ENCODE measurements at regions not wholly inside any gene's neighbourhood (a gene's known extent, or its start where the extent isn't known, plus 50 kb on each side); places are given as distances from the start of the nearest gene placed in this dataset.

DNA sequence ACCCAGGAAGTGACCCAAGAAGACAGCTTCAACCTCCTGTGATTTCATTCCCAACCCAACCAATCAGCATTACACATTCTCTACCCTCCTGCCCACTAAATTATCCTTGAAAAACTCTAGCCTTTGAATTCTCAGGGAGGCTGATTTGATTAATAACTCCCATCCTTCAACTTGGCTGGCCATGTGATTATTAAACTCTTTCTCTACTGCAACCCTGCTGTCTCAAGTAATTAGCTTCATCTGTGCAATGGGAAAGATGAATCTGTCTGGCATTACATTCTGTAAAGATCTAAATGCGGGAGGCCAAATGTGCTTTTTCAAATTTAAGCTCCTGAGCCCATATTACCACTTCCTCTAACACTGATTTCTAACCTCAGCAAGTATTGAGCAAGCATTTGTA is 95.9 kb upstream of the STT3B start:
- no peaks in the 10 kb centered on the region for H3K36me3 ChIP-seq (ENCODE audit: control insufficient read depth in 1 of 2, insufficient read depth in 2 of 2, low read depth in 1 of 2, low read length in 2 of 2)
- no peak overlapping the region for H3K4me2 ChIP-seq (ENCODE audit: low read length, poor library complexity, severe bottlenecking)
- WGBS = 91% methylated on average over 1 of the region's 1 CpG

DNA sequence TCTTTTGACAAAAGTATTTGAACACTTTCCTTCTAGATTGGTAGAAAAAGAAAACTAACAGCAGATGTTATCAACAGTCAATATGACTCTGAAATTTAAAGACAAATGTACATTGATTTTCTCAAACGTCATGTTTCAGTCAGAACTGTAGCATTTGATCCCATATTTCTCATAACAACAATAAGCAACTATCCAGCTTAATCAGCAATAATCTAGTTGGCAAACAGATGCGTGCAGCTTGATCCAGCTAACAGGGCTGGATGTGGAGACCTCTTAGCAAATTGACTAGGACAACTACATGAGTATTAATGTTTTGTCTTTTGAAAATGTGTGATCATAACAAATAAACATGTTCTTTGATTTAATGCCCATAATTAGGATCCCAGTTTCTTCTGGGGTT is 94.0 kb upstream of the STT3B start:
- no peak overlapping the region for H2AFZ ChIP-seq (ENCODE audit: low read depth, low read length)
- no peak overlapping the region for H2BK120ac ChIP-seq (ENCODE audit: low read depth, low read length)
- no peaks in the 10 kb centered on the region for H3K79me1 ChIP-seq (replicated peaks; ENCODE audit: low read length, poor library complexity, severe bottlenecking)
- H3K14ac ChIP-seq (ENCODE audit: low read length in 2 of 2) = no peak overlapping the region
- no peak for DNase-seq
- no peak overlapping the region for H3K27ac ChIP-seq (ENCODE audit: low read length, poor library complexity, severe bottlenecking)
- H3K18ac ChIP-seq (ENCODE audit: low read depth in 1 of 2, low read length in 2 of 2) = no peak overlapping the region
- no peak overlapping the region for H2BK5ac ChIP-seq (ENCODE audit: low read depth, low read length, poor library complexity, severe bottlenecking)
- H3K4me3 ChIP-seq (ENCODE audit: insufficient read depth in 1 of 2, low read depth in 1 of 2, low read length in 2 of 2) = no peak overlapping the region
- H3K36me3 ChIP-seq (ENCODE audit: control insufficient read depth in 1 of 2, insufficient read depth in 2 of 2, low read depth in 1 of 2, low read length in 2 of 2) = no peaks in the 10 kb centered on the region
- whole genome bisulfite sequencing = 86% methylated on average over 2 of the region's 2 CpGs
- no peak overlapping the region for H2BK12ac ChIP-seq (ENCODE audit: low read length in 2 of 2)
- H3K4me2 ChIP-seq (ENCODE audit: low read length, poor library complexity, severe bottlenecking) = no peak overlapping the region
- H2BK15ac ChIP-seq (ENCODE audit: low read depth, poor library complexity, severe bottlenecking) = no peak overlapping the region
- no peak overlapping the region for H2AK5ac ChIP-seq (ENCODE audit: low read length, severe bottlenecking)
- peaks cover 18% of the 10 kb centered on the region for H3K9me3 ChIP-seq (ENCODE audit: control insufficient read depth, low read length)
- no peaks in the 10 kb centered on the region for H3K4me1 ChIP-seq (ENCODE audit: control insufficient read depth, insufficient read depth, low read depth, low read length)
- no peak overlapping the region for H3K9ac ChIP-seq (ENCODE audit: low read length)
- no peaks in the 10 kb centered on the region for H3K27me3 ChIP-seq (ENCODE audit: control insufficient read depth in 1 of 2, insufficient read depth in 1 of 2, low read length in 2 of 2)
- H4K91ac ChIP-seq (ENCODE audit: low read length) = no peak overlapping the region
- H4K8ac ChIP-seq (ENCODE audit: low read length) = no peak overlapping the region
- no peak overlapping the region for H3K4ac ChIP-seq (ENCODE audit: low read depth in 1 of 2, low read length in 2 of 2)
- H3K23ac ChIP-seq (ENCODE audit: low read length in 2 of 2) = no peak overlapping the region

More for the DNA sequence above, 95.9 kb upstream of the STT3B start:
- H2AK5ac ChIP-seq (ENCODE audit: low read length, severe bottlenecking) = no peak overlapping the region
- no peaks in the 10 kb centered on the region for H3K27me3 ChIP-seq (ENCODE audit: control insufficient read depth in 1 of 2, insufficient read depth in 1 of 2, low read length in 2 of 2)
- H3K9ac ChIP-seq (ENCODE audit: low read length) = no peak overlapping the region
- H3K23ac ChIP-seq (ENCODE audit: low read length in 2 of 2) = no peak overlapping the region
- no peak overlapping the region for H3K14ac ChIP-seq (ENCODE audit: low read length in 2 of 2)
- H2AFZ ChIP-seq (ENCODE audit: low read depth, low read length) = no peak overlapping the region
- no peak overlapping the region for H3K4ac ChIP-seq (ENCODE audit: low read depth in 1 of 2, low read length in 2 of 2)
- no peak overlapping the region for H4K8ac ChIP-seq (ENCODE audit: low read length)
- DNase-seq = no peak
- H2BK15ac ChIP-seq (ENCODE audit: low read depth, poor library complexity, severe bottlenecking) = no peak overlapping the region
- H3K18ac ChIP-seq (ENCODE audit: low read depth in 1 of 2, low read length in 2 of 2) = no peak overlapping the region
- no peaks in the 10 kb centered on the region for H3K79me1 ChIP-seq (replicated peaks; ENCODE audit: low read length, poor library complexity, severe bottlenecking)
- no peak overlapping the region for H3K4me3 ChIP-seq (ENCODE audit: insufficient read depth in 1 of 2, low read depth in 1 of 2, low read length in 2 of 2)
- no peak overlapping the region for H2BK12ac ChIP-seq (ENCODE audit: low read length in 2 of 2)
- H3K27ac ChIP-seq (ENCODE audit: low read length, poor library complexity, severe bottlenecking) = no peak overlapping the region
- peaks cover 18% of the 10 kb centered on the region for H3K9me3 ChIP-seq (ENCODE audit: control insufficient read depth, low read length)
- H2BK5ac ChIP-seq (ENCODE audit: low read depth, low read length, poor library complexity, severe bottlenecking) = no peak overlapping the region
- no peaks in the 10 kb centered on the region for H3K4me1 ChIP-seq (ENCODE audit: control insufficient read depth, insufficient read depth, low read depth, low read length)
- H2BK120ac ChIP-seq (ENCODE audit: low read depth, low read length) = no peak overlapping the region
- H4K91ac ChIP-seq (ENCODE audit: low read length) = no peak overlapping the region

DNA sequence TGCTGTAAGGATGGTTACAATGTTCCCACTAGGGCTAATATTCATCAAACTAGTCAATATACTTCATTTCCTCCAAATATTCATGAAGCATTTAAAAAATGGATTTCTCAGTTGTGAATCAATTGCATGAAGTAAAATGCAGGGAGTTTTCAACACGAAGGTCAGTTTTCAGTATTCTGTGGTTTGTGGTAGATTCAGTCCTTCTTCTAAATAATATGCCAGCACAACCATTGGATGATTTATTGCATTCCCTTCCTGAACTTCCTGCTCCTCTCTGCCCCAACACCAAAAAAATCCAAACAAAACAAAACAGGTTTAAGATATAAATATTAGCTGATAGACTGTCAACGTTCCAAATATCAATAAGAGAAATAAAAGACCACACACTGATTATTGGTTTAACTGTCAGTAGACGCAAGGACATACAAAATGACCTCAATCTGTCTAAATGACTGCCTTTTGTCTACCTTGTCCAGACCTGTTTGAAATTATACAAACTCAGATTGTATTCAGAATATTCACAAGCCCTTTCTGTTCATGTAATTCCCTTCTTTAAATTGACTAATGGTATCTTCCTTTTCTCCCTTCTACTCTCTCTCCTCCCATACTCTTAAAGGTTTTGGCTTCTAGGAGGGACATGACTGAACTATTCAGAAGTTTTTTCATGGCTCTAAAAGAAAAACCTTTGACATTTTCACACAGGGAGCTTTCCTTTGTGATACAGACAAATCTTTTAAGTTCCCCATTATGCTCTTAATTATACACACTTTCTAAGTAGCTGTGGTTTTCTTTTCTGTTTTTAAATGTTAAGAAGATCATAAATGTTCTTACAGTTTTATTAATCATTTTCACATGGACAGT is 92.6 kb upstream of the STT3B start:
- Histone ChIP-seq H4K91ac (ENCODE audit: low read length) (no peak overlapping the region), H2BK15ac (ENCODE audit: low read depth, poor library complexity, severe bottlenecking) (no peak overlapping the region), H2AFZ (ENCODE audit: low read depth, low read length) (no peak overlapping the region), H3K27ac (ENCODE audit: low read length, poor library complexity, severe bottlenecking) (no peak overlapping the region), H3K4me3 (ENCODE audit: insufficient read depth in 1 of 2, low read depth in 1 of 2, low read length in 2 of 2) (no peak overlapping the region), H3K79me1 (replicated peaks; ENCODE audit: low read length, poor library complexity, severe bottlenecking) (no peaks in the 10 kb centered on the region), H2BK12ac (ENCODE audit: low read length in 2 of 2) (no peak overlapping the region), H2BK120ac (ENCODE audit: low read depth, low read length) (no peak overlapping the region), H4K8ac (ENCODE audit: low read length) (no peak overlapping the region), H3K4me2 (ENCODE audit: low read length, poor library complexity, severe bottlenecking) (no peak overlapping the region), H3K18ac (ENCODE audit: low read depth in 1 of 2, low read length in 2 of 2) (no peak overlapping the region), H2AK5ac (ENCODE audit: low read length, severe bottlenecking) (no peak overlapping the region), H3K36me3 (ENCODE audit: control insufficient read depth in 1 of 2, insufficient read depth in 2 of 2, low read depth in 1 of 2, low read length in 2 of 2) (no peaks in the 10 kb centered on the region), H3K23ac (ENCODE audit: low read length in 2 of 2) (no peak overlapping the region), H3K4me1 (ENCODE audit: control insufficient read depth, insufficient read depth, low read depth, low read length) (no peaks in the 10 kb centered on the region), H3K4ac (ENCODE audit: low read depth in 1 of 2, low read length in 2 of 2) (no peak overlapping the region), H3K27me3 (ENCODE audit: control insufficient read depth in 1 of 2, insufficient read depth in 1 of 2, low read length in 2 of 2) (no peaks in the 10 kb centered on the region), H3K9ac (ENCODE audit: low read length) (no peak overlapping the region), H3K9me3 (ENCODE audit: control insufficient read depth, low read length) (peaks cover 18% of the 10 kb centered on the region), H2BK5ac (ENCODE audit: low read depth, low read length, poor library complexity, severe bottlenecking) (no peak overlapping the region), H3K14ac (ENCODE audit: low read length in 2 of 2) (no peak overlapping the region)
- DNase-seq = no peak
- WGBS = 53% methylated on average over 3 of the region's 3 CpGs

DNA sequence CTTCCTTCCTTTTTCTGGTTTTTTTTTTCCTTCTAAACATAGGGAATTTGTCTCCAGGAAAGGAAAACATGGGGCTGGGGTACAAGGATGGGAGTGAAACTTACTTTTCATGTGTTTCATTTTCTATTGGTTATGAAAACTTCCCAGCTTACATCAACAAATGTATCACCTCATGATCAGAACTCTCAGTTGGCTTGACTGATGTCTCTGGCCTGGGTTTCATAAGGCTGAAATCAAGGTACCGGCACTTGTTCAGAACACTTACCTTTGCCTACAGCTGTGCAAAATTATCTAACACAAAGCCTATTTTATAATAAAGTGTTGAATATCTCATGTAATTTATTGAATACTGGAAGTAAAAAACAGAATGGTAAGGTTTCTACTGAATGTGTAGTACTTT is 91.8 kb upstream of the STT3B start:
- Histone ChIP-seq H3K4ac (ENCODE audit: low read depth in 1 of 2, low read length in 2 of 2) (no peak overlapping the region), H3K27me3 (ENCODE audit: control insufficient read depth in 1 of 2, insufficient read depth in 1 of 2, low read length in 2 of 2) (no peaks in the 10 kb centered on the region), H2AK5ac (ENCODE audit: low read length, severe bottlenecking) (no peak overlapping the region), H3K23ac (ENCODE audit: low read length in 2 of 2) (no peak overlapping the region), H3K9ac (ENCODE audit: low read length) (no peak overlapping the region), H4K91ac (ENCODE audit: low read length) (no peak overlapping the region), H3K14ac (ENCODE audit: low read length in 2 of 2) (no peak overlapping the region), H2BK5ac (ENCODE audit: low read depth, low read length, poor library complexity, severe bottlenecking) (no peak overlapping the region), H3K4me3 (ENCODE audit: insufficient read depth in 1 of 2, low read depth in 1 of 2, low read length in 2 of 2) (no peak overlapping the region), H3K9me3 (ENCODE audit: control insufficient read depth, low read length) (peaks cover 18% of the 10 kb centered on the region), H3K36me3 (ENCODE audit: control insufficient read depth in 1 of 2, insufficient read depth in 2 of 2, low read depth in 1 of 2, low read length in 2 of 2) (no peaks in the 10 kb centered on the region), H3K4me1 (ENCODE audit: control insufficient read depth, insufficient read depth, low read depth, low read length) (no peaks in the 10 kb centered on the region), H2BK12ac (ENCODE audit: low read length in 2 of 2) (no peak overlapping the region), H3K18ac (ENCODE audit: low read depth in 1 of 2, low read length in 2 of 2) (no peak overlapping the region), H3K27ac (ENCODE audit: low read length, poor library complexity, severe bottlenecking) (no peak overlapping the region), H4K8ac (ENCODE audit: low read length) (no peak overlapping the region), H2BK120ac (ENCODE audit: low read depth, low read length) (no peak overlapping the region), H3K4me2 (ENCODE audit: low read length, poor library complexity, severe bottlenecking) (no peak overlapping the region), H3K79me1 (replicated peaks; ENCODE audit: low read length, poor library complexity, severe bottlenecking) (no peaks in the 10 kb centered on the region), H2BK15ac (ENCODE audit: low read depth, poor library complexity, severe bottlenecking) (no peak overlapping the region), H2AFZ (ENCODE audit: low read depth, low read length) (no peak overlapping the region)
- no CpG with 5 or more reads among the region's 1 CpG for WGBS
- no peak for DNase-seq
